OCI-LY1 (cell line): ENCODE measurements at regions not wholly inside any gene's neighbourhood (a gene's known extent, or its start where the extent isn't known, plus 50 kb on each side); places are given as distances from the start of the nearest gene placed in this dataset.

Experiments used
- EZH2 ChIP-seq: fragments of 200-600 bp; sonication (generic), shearing (Covaris generic); IDR thresholded peaks from 2 replicates; pipeline ENCODE4 v1.8.0; 2017; ENCODE audit warnings: borderline replicate concordance, mixed run types, mild to moderate bottlenecking, antibody characterized with exemption, low read length, moderate library complexity, mixed read lengths
- TF ChIP-seq, protein P1 (sequence below): fragments of 200-600 bp; sonication (generic), shearing (Covaris generic); IDR thresholded peaks from 2 replicates; pipeline ENCODE4 v1.5.1; 2017; ENCODE audit warnings: mild to moderate bottlenecking, antibody characterized with exemption, low read length, moderate library complexity, mixed read lengths

DNA sequence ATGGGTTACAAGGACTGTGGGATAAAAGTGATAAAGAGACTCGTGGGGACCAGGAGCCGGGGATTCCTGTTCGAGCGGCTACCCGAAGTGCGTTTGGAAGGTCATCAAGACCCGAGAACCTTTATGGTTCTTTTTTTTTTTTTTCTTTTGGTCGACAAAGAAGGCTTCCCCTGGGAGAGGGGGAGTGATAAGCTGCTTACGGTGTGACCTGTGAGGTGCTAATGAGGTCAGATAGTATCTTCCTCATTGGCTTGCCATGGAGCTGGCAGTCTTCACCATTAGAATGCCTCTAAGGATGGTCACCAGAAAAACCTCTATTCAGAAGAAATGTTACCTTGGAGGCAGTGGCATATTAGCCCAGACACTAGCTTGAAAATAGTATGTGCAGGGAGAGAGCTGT, 92.3 kb upstream of the STEAP4 start:
- TF ChIP-seq, protein P1, sequence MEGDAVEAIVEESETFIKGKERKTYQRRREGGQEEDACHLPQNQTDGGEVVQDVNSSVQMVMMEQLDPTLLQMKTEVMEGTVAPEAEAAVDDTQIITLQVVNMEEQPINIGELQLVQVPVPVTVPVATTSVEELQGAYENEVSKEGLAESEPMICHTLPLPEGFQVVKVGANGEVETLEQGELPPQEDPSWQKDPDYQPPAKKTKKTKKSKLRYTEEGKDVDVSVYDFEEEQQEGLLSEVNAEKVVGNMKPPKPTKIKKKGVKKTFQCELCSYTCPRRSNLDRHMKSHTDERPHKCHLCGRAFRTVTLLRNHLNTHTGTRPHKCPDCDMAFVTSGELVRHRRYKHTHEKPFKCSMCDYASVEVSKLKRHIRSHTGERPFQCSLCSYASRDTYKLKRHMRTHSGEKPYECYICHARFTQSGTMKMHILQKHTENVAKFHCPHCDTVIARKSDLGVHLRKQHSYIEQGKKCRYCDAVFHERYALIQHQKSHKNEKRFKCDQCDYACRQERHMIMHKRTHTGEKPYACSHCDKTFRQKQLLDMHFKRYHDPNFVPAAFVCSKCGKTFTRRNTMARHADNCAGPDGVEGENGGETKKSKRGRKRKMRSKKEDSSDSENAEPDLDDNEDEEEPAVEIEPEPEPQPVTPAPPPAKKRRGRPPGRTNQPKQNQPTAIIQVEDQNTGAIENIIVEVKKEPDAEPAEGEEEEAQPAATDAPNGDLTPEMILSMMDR = no peak
- TF ChIP-seq EZH2 = no peak
